ENCODE measurements at regions not wholly inside any gene's neighbourhood (a gene's known extent, or its start where the extent isn't known, plus 50 kb on each side); places are given as distances from the start of the nearest gene placed in this dataset.

DNA sequence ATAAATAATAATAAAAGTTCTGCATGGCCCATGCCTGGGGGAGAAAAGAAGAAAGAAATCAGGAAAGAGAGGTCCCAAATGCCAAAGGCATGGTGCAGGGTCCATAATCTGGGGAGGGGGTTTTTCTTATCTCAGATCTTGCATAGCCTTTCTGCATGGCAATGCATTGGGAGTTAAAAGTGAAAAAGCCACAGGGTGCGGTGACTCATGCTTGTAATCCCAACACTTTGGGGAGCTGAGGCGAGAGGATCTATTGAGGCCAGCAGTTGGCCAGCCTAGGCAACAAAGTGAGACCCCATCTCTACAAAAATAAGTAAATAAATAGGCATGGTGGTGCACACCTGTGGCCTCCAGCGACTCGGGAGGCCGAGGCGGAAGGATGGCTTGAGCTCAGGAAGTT, 76.8 kb upstream of the GATA2 start:
- TF ChIP-seq RARB (CRISPR knock-in tag; IDR thresholded peaks at IDR 0.05) (no peak), MAFK (IDR thresholded peaks at IDR 0.05; ENCODE audit: partially characterized antibody) (no peak), FOSL2 (IDR thresholded peaks at IDR 0.05) (no peak), FOSL2 (CRISPR knock-in tag; IDR thresholded peaks at IDR 0.05) (no peak), TFCP2L1 (CRISPR knock-in tag; IDR thresholded peaks at IDR 0.05) (no peak), JUNB (IDR thresholded peaks at IDR 0.05) (no peak), HOXA7 (CRISPR knock-in tag; IDR thresholded peaks at IDR 0.05) (no peak), FOSB (CRISPR knock-in tag; IDR thresholded peaks at IDR 0.05) (no peak), JUN (IDR thresholded peaks at IDR 0.05) (no peak)
- TF ChIP-seq, protein P1, sequence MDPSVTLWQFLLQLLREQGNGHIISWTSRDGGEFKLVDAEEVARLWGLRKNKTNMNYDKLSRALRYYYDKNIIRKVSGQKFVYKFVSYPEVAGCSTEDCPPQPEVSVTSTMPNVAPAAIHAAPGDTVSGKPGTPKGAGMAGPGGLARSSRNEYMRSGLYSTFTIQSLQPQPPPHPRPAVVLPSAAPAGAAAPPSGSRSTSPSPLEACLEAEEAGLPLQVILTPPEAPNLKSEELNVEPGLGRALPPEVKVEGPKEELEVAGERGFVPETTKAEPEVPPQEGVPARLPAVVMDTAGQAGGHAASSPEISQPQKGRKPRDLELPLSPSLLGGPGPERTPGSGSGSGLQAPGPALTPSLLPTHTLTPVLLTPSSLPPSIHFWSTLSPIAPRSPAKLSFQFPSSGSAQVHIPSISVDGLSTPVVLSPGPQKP (IDR thresholded peaks at IDR 0.05; ENCODE audit: low read depth, low read length), result no peak
- TF ChIP-seq, protein P2, sequence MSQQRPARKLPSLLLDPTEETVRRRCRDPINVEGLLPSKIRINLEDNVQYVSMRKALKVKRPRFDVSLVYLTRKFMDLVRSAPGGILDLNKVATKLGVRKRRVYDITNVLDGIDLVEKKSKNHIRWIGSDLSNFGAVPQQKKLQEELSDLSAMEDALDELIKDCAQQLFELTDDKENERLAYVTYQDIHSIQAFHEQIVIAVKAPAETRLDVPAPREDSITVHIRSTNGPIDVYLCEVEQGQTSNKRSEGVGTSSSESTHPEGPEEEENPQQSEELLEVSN (IDR thresholded peaks at IDR 0.05; ENCODE audit: borderline replicate concordance, low read depth), result no peak
- TF ChIP-seq, protein P3, sequence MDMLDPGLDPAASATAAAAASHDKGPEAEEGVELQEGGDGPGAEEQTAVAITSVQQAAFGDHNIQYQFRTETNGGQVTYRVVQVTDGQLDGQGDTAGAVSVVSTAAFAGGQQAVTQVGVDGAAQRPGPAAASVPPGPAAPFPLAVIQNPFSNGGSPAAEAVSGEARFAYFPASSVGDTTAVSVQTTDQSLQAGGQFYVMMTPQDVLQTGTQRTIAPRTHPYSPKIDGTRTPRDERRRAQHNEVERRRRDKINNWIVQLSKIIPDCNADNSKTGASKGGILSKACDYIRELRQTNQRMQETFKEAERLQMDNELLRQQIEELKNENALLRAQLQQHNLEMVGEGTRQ (IDR thresholded peaks at IDR 0.05), result no peak
- no peak overlapping the region for H3K4me2 ChIP-seq
- no peak for FAIRE-seq
- CTCF ChIA-PET, result no interaction called here
- H3K9me3 ChIP-seq, result no peaks in the 10 kb centered on the region
- H3K4me3 ChIP-seq, result no peak overlapping the region
- no peak for ATAC-seq
- POLR2A ChIA-PET, result no interaction called here
- H3K4me1 ChIP-seq, result no peaks in the 10 kb centered on the region
- no peak for DNase-seq (ENCODE audit: low read depth in 1 of 2, low spot score in 1 of 2)
- 78% methylated on average over 6 of the region's 6 CpGs for WGBS (ENCODE audit: missing lambda C conversion rate)
- H3K27ac ChIP-seq, result no peak overlapping the region

DNA sequence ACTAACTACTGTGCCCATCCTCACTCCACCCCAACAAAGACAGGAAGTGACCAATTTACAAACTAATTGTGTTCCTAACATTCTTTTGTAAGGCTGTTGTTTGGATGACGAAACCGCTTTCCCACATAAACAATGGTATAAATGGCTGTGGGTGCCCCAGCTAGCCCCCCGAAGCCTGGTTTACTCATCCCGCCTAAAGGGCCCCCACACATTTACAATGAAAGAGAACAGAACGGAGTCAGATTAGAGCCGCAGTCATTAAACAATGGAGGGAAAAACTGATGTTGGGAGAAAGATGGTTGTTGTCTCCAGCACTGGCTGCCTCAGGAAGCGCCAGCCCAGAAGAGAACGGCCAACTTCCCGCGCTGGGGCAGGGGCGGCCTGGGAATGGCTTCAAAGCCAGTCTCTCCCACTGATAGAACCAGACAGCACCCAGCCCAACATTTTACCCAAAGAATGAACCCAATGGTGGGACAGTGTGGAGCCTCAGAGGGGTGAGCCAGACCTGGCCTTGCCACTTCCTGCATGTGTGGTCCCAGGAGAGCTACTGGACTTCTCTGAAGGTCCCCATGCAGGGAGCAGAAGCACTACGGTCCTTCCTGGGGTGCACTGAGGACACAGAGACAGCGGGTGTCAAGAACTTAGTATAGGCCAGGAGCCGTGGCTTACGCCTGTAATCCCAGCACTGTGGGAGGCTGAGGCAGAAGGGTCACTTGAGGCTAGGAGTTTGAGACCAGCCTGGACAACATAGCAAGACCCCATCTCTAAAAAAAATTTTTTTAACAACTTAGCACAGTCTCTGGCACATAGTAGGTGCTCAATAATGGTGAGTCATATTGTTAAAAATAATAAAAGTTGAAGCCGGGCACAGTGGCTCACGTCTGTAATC, 75.8 kb upstream of the GATA2 start:
- ChIA-PET CTCF (no interaction called here), POLR2A (no interaction called here)
- FAIRE-seq, result no peak

DNA sequence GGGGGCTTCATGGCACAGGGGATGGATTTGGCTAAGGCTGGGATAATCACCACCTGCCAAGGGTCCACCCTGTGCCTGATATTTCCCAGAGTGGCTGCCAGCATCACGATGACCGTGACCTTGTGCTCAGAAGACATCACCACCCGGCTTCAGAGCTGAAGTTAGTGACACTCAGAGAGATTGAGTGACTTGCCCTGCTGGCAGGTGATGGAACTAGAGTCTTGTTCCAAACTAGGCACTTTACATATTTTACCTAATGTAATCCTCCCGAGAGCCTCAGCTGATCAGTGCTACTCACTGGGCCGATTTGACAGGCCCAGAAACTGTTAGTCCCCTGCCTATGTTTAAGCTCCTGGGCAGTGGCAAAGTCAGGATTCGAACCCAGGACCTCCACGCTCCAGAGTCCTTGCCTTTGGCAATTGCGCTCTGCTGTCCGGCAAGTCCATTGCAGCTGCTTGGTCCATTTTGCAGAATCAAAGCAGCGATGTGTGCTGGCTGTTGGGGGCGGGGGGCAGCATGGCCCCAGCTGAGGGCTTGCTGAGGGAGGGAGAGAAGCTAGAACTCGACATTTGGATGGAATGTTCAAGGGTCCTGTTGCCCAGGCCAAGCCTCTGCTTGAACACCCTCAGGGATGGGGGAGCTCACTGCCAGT, 74.8 kb upstream of the GATA2 start:
- Histone ChIP-seq H3K4me1 (no peaks in the 10 kb centered on the region), H3K27ac (no peak overlapping the region), H3K4me3 (no peak overlapping the region), H3K4me2 (no peak overlapping the region), H3K9me3 (no peaks in the 10 kb centered on the region)
- no peak for DNase-seq (ENCODE audit: low read depth in 1 of 2, low spot score in 1 of 2)
- ChIA-PET POLR2A (no interaction called here), CTCF (interaction anchor here (0.7 to 1.7 kb wide), 2 partner anchors 8 to 33 kb away, joined by 3 to 5 read pairs; no protein-coding TSS in a partner anchor)
- peak in 1 of 2 experiments; percentile 46; a peak in 2 of 6 replicates for ATAC-seq
- no peak for FAIRE-seq
- WGBS (ENCODE audit: missing lambda C conversion rate), result 43% methylated on average over 10 of the region's 12 CpGs
- TF ChIP-seq, protein P3 (IDR thresholded peaks at IDR 0.05), result no peak
- no peak for TF ChIP-seq GATA3 (IDR thresholded peaks at IDR 0.05; ENCODE audit: borderline replicate concordance)
- no peak for TF ChIP-seq HDAC2 (IDR thresholded peaks at IDR 0.05)
- no peak for TF ChIP-seq RCOR1 (IDR thresholded peaks at IDR 0.05; ENCODE audit: low read depth, low read length)
- TF ChIP-seq SREBF2 (IDR thresholded peaks at IDR 0.05), result no peak
- TF ChIP-seq, protein P4, sequence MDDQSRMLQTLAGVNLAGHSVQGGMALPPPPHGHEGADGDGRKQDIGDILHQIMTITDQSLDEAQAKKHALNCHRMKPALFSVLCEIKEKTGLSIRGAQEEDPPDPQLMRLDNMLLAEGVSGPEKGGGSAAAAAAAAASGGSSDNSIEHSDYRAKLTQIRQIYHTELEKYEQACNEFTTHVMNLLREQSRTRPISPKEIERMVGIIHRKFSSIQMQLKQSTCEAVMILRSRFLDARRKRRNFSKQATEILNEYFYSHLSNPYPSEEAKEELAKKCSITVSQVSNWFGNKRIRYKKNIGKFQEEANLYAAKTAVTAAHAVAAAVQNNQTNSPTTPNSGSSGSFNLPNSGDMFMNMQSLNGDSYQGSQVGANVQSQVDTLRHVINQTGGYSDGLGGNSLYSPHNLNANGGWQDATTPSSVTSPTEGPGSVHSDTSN (IDR thresholded peaks at IDR 0.05), result no peak
- no peak for TF ChIP-seq HOXB5 (CRISPR knock-in tag; IDR thresholded peaks at IDR 0.05)
- TF ChIP-seq RARB (CRISPR knock-in tag; IDR thresholded peaks at IDR 0.05), result no peak
- TF ChIP-seq, protein P5, sequence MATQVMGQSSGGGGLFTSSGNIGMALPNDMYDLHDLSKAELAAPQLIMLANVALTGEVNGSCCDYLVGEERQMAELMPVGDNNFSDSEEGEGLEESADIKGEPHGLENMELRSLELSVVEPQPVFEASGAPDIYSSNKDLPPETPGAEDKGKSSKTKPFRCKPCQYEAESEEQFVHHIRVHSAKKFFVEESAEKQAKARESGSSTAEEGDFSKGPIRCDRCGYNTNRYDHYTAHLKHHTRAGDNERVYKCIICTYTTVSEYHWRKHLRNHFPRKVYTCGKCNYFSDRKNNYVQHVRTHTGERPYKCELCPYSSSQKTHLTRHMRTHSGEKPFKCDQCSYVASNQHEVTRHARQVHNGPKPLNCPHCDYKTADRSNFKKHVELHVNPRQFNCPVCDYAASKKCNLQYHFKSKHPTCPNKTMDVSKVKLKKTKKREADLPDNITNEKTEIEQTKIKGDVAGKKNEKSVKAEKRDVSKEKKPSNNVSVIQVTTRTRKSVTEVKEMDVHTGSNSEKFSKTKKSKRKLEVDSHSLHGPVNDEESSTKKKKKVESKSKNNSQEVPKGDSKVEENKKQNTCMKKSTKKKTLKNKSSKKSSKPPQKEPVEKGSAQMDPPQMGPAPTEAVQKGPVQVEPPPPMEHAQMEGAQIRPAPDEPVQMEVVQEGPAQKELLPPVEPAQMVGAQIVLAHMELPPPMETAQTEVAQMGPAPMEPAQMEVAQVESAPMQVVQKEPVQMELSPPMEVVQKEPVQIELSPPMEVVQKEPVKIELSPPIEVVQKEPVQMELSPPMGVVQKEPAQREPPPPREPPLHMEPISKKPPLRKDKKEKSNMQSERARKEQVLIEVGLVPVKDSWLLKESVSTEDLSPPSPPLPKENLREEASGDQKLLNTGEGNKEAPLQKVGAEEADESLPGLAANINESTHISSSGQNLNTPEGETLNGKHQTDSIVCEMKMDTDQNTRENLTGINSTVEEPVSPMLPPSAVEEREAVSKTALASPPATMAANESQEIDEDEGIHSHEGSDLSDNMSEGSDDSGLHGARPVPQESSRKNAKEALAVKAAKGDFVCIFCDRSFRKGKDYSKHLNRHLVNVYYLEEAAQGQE (IDR thresholded peaks at IDR 0.05), result no peak
- TF ChIP-seq, protein P6, sequence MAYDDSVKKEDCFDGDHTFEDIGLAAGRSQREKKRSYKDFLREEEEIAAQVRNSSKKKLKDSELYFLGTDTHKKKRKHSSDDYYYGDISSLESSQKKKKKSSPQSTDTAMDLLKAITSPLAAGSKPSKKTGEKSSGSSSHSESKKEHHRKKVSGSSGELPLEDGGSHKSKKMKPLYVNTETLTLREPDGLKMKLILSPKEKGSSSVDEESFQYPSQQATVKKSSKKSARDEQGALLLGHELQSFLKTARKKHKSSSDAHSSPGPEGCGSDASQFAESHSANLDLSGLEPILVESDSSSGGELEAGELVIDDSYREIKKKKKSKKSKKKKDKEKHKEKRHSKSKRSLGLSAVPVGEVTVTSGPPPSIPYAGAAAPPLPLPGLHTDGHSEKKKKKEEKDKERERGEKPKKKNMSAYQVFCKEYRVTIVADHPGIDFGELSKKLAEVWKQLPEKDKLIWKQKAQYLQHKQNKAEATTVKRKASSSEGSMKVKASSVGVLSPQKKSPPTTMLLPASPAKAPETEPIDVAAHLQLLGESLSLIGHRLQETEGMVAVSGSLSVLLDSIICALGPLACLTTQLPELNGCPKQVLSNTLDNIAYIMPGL (CRISPR knock-in tag; IDR thresholded peaks at IDR 0.05; ENCODE audit: borderline replicate concordance), result no peak

More for the DNA sequence above, 75.8 kb upstream of the GATA2 start:
- Histone ChIP-seq H3K9me3 (no peaks in the 10 kb centered on the region), H3K27ac (no peak overlapping the region), H3K4me2 (no peak overlapping the region), H3K4me1 (no peaks in the 10 kb centered on the region), H3K4me3 (no peak overlapping the region)
- TF ChIP-seq RCOR1 (IDR thresholded peaks at IDR 0.05; ENCODE audit: low read depth, low read length) (no peak), NFE2L2 (conservative IDR thresholded peaks at IDR 0.05; ENCODE audit: low read length) (no peak), FOXS1 (CRISPR knock-in tag; IDR thresholded peaks at IDR 0.05) (no peak), KDM5A (IDR thresholded peaks at IDR 0.05) (no peak), MYC (IDR thresholded peaks at IDR 0.05; ENCODE audit: borderline replicate concordance, low read length) (no peak)
- no peak for ATAC-seq
- 86% methylated on average over 17 of the region's 17 CpGs for WGBS (ENCODE audit: missing lambda C conversion rate)
- DNase-seq (ENCODE audit: low read depth in 1 of 2, low spot score in 1 of 2), result no peak
